OCI-LY3 (cell line): ENCODE measurements at regions not wholly inside any gene's neighbourhood (a gene's known extent, or its start where the extent isn't known, plus 50 kb on each side); places are given as distances from the start of the nearest gene placed in this dataset.

Experiments used
- CTCF ChIP-seq: fragments of 200-600, 300-600 bp; sonication (generic); IDR thresholded peaks from 2 replicates; pipeline ENCODE4 v1.5.1; 2014; ENCODE audit warnings: antibody characterized with exemption, low read length, low read depth
- EZH2phosphoT487 ChIP-seq: fragments of 200-600 bp; shearing (Covaris generic); IDR thresholded peaks from 2 replicates; pipeline ENCODE4 v1.6.1; 2018; ENCODE audit warnings: antibody characterized with exemption, mixed run types, low read depth

DNA sequence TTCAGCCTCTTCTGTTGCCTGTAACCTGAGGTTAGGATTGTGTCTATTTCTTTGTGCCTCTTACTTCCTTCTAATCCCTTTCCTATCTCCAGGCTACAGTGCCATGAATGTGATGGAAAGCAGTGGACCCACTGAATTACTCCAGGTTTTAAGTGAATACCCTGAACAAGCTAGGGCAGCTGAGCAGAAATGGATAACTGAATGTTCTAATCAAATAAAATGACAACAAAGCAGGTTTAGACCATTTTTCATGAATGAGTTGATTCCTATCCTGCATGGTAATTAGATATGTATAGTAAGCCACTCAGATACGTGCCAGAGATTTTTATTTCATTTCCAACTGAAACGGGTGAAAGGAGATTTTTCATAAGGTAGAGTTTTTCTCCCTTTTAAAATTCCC lies 127.5 kb upstream of the ZP4 start:
- no peak for TF ChIP-seq EZH2phosphoT487
- TF ChIP-seq CTCF: no peak
